GM21515 (cell line): ENCODE measurements at regions not wholly inside any gene's neighbourhood (a gene's known extent, or its start where the extent isn't known, plus 50 kb on each side); places are given as distances from the start of the nearest gene placed in this dataset.
"Not testable (repeated sequence)": the region's sequence is repeated elsewhere in the genome, so short reads cannot be mapped to it uniquely, and the experiment has no call there.

Experiments used
- ATAC-seq: cut with Tn5 transposase; IDR thresholded peaks from one replicate; pipeline ENCODE4 v1.9.1; 2021; ENCODE audit not compliant: unreplicated experiment

GRCh38 chr17:13442361-13442760 is 159.4 kb downstream of the HS3ST3A1 start:
- ATAC-seq, result no peak

DNA sequence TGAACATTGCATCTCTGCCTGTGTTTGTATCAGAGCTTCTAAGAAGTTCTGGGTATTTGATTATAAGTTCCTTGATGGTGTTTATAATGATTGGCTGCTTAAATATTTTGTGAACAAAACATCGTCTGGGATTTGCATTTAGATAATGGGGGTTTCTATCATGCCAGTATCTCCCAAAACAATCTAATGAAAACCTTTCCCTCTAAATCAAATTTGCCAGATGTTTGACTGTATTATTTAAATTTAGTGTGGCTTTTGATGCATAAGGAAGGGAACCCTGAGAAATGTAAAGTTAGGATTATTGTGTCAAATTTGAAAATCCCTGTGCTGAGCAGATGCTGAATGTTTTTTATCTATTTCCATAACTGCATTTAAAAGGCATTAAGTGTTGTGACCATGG is 159.9 kb downstream of the HS3ST3A1 start:
- ATAC-seq, result no peak

DNA sequence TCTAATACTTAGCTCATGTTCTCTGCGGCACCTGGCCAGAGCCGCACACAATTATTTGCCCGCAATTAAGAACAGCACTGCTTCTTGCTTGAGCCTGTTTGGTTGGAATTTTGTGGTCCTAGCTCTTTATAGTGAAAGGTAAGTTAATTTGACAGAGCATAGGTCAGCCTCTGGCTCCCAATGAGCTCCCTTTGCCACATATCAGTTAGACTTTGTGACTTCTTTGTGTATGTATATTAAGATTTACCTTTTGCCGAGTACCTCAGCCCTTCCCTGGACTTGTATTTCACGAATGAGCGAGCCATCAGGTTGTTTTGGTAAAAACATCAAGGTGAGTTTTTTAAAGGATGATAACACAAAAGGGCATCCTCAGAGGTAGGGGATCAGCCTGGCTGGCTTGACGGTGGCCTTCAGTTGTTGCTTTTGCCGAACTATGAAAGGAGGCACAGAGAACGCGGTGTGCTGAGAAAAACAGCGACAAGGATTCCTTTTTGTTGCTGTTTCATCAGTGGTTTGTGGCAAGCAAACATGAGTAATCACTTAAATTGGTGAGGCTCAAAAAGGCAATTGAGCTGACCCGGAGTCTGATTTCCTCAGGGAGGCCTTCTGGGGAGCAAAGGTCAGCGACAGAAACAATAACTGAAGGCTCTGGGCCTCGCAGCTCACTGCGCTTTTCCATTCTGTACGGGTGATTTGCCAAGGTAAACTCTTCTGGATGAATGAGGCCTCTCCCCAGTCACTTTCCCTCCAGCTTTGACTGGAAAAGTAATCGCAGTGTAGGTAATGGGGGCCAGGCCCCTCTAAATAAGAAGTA is 163.6 kb downstream of the HS3ST3A1 start:
- no peak for ATAC-seq

GRCh38 chr17:13435230-13435629 is 166.5 kb downstream of the HS3ST3A1 start:
- no peak for ATAC-seq

DNA sequence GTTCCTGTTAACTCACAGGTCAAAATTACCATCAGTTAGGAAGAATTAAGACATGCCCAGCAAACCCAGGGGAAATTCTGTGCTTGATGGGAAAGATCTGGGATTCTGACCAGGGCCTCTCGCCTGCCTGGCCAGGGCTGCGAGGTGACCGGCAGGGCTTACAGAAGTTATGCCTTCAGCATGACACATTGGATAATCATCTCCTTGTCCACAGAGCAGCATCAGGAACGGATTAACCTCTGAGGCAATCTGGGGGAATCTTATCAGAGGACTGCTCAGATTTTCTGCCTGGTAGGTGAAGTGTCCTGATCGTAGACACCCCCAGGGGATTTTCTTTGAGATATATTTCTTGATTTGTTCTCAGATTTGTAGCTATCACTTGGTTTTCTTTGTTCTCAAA is 172.5 kb downstream of the HS3ST3A1 start:
- ATAC-seq, result no peak

DNA sequence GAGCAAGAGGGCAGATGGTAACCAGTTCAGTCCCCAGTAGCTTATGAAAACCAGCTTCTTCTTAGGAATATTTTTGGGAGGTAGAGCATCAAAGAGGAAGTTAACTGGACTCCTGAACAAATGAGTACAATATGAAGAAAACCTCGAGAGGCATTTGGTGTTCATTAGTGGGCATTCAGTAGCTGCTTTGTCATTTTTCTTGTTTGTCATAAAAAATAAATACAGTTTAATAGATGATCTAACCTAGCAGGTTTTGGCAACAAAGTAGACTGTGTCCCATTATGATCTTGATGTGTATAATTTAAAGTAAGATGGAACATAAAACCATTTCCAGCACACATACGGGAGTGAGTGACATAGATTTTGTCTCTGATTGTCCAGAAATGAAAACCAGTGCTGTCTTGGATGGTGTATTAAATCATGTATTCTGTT is 173.1 kb downstream of the HS3ST3A1 start:
- ATAC-seq, result no peak

DNA sequence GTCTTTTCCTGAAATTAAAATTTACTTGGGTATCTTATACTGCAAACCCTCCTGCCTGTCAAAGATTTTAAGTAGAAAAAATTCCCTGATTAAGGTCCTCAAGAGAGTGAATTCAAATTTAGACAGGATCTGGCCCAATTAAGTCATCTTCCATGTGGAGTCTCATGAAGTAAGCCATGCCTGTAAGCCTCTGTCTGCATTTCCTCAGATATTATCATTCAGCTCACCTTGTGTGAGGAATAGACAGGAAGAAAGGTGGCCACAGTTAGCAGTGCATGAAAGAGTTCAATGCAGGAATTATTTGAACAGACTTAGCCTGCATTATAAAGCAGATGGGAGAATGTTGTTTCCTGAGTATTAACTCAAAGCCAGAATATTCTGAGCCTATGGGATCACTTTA is 174.7 kb downstream of the HS3ST3A1 start:
- no peak for ATAC-seq

DNA sequence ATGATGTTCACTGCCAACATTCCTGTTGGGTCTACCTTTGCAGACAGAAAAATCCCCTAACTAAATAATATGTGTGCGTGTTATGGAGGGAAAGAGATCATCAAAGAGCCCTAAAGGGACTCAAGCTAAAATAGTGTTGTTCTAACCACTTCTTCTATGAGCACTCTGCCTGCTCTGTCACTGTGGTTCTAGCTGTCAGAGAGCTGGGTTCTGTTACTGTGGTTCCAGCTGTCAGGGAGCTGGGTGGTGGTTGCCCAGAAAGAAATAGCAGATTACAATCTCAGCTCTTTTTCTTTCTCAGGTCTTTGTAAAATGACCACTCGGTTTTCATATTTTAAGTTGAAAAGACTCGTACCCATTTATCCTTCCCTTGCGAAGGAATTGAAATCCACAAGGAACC is 176.3 kb downstream of the HS3ST3A1 start:
- ATAC-seq, result no peak

GRCh38 chr17:13421581-13422130 is 180.1 kb downstream of the HS3ST3A1 start:
- ATAC-seq, result no peak

- no peak for ATAC-seq
Measured at GRCh38 chr17:13420878-13421277, 180.9 kb downstream of the HS3ST3A1 start.

DNA sequence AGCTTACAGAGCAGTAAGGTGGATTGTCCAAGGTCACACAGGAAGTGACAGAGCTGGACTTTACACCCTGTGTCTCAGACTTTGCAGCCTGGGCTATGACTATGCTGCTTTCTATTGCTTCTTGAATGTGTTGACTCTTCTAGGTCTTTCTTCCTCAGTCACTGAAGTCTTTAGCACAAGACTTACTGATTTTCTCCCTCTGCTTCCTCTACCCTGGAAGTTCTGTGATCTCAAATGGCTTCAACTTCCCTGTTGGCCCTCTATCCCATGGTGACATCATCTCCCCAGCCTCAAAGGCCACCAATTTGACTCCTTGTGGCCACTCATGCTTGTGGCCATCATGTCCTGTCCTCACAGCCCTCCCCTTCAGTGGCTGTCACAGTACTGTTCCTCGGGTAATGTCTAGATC is 181.3 kb downstream of the HS3ST3A1 start:
- no peak for ATAC-seq

GRCh38 chr17:13419676-13420075 is 182.1 kb downstream of the HS3ST3A1 start:
- no peak for ATAC-seq

- no peak for ATAC-seq
Measured at GRCh38 chr17:13418891-13419290, 182.8 kb downstream of the HS3ST3A1 start.

DNA sequence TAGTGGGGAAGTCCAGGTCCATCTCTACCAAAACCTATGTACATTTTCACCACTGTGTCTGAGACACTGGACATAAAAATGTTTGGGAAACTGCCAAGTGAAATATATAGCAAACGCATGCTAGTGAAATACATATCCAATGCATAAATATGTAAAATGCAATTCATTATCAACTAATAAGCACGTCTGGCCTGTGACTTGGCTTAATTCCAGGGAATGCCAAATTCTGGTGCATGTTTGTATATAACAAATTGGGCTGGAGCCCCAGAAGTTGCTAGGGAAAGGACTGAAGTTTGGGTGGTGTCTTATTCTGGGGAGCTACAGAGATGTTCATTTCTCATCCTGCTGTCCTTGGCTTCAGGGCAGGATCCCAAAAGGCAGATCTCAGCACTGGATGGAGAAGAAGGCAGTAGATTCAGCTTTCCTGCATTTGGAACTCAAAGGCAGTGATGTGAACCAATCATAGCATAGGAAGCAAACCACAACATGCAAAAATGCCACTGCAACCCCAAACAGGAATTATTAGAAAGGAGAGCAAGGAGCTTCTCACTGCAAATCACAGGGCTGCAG is 184.3 kb downstream of the HS3ST3A1 start:
- no peak for ATAC-seq

- no peak for ATAC-seq
Measured at GRCh38 chr17:13416748-13417363, 184.9 kb downstream of the HS3ST3A1 start.

DNA sequence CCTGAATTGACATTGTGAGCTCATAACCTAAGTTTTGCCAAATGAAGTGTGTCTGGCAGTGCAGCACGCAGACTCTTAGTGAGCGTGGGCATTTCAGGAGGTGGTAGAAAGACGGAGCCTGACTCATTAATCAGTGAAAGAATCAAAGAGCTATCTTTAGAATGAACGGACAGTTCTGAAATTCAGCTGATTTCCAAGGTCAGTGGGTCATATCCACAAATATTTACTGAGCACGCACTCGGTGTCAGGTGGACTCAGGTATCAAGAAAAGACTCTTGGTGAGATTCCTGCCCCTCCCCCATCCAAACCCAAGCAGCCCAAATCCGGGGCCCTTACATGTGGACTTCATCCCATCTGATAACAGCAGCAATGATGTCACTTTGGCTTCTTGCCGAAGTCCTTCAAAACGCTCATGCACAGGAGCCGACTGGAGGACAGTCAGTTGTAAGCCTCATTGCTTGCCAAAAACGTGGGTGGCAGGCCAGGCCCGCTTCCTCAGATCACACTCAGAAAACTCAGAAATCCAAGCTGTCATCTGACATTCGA is 185.8 kb downstream of the HS3ST3A1 start:
- no peak for ATAC-seq

- not testable (repeated sequence) for ATAC-seq
Measured at GRCh38 chr17:13415200-13415599, 186.5 kb downstream of the HS3ST3A1 start.

DNA sequence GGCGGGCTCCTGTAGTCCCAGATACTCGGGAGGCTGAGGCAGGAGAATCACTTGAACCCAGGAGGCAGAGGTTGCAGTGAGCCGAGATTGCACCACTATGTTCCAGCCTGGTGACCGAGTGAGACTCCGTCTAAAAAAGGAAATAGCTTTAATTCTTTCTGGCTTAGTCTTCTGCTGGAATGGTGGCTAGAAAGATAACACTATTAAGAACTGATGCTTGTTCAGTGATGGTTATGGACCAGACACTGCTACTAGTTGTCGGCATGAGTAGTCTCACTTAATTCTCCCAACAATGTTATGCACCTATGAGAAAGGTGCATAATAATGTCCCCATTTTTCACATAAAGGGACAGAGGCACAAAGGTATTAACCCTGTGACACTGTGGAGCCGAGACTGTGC is 188.7 kb downstream of the HS3ST3A1 start:
- no peak for ATAC-seq

DNA sequence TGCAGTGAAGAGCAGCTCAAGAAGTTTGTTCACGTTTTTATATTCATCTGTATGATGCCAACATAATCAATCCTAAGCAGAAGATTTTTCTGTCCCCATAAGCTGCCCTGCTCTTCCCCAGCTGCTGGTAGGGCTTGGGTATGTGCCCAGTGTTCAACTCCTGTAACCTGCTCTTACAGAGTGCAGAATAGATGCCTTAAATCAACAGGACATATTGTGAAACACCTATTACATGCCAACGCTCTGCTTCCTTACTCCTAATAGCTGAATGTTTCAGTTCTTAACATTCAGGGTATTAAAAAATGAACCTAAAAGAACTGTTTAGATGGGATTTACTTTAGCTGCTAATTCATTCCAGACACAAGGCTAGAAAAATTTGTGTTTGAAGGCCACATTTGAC is 190.9 kb downstream of the HS3ST3A1 start:
- ATAC-seq, result no peak

GRCh38 chr17:13410214-13410613 is 191.5 kb downstream of the HS3ST3A1 start:
- ATAC-seq, result no peak

GRCh38 chr17:13409455-13409854 is 192.3 kb downstream of the HS3ST3A1 start:
- ATAC-seq, result no peak

- no peak for ATAC-seq
Measured at GRCh38 chr17:13407381-13407780, 194.3 kb downstream of the HS3ST3A1 start.
